AG10803 (cell line): ENCODE measurements at regions not wholly inside any gene's neighbourhood (a gene's known extent, or its start where the extent isn't known, plus 50 kb on each side); places are given as distances from the start of the nearest gene placed in this dataset.

Experiments used
- DNase-seq: peaks from one replicate; pipeline ENCODE4 v3.0.0; 2010; ENCODE audit warnings: low read depth
- H3K4me3 ChIP-seq: 2 replicates; pipeline ENCODE4 v1.5.1; 2011; ENCODE audit warnings: mild to moderate bottlenecking, low read length, control low read depth
- CTCF ChIP-seq: conservative IDR thresholded peaks from 2 replicates; pipeline ENCODE4 v1.5.1; 2011; ENCODE audit warnings: mild to moderate bottlenecking, low read length, control low read depth, inconsistent platforms

- TF ChIP-seq CTCF = no peak
- DNase-seq = no peak
Measured at GRCh38 chr12:77742631-77743030, 88.1 kb upstream of the NAV3 start.

GRCh38 chr12:77741974-77742517 is 88.6 kb upstream of the NAV3 start:
- DNase-seq = no peak
- H3K4me3 ChIP-seq = no peak overlapping the region
- TF ChIP-seq CTCF = no peak

More at GRCh38 chr12:77742631-77743030, 88.1 kb upstream of the NAV3 start:
- H3K4me3 ChIP-seq = no peak overlapping the region

GRCh38 chr12:77736219-77736965 is 94.3 kb upstream of the NAV3 start:
- TF ChIP-seq CTCF = no peak
- DNase-seq = no peak
- no peak overlapping the region for H3K4me3 ChIP-seq

GRCh38 chr12:77734214-77734883 is 96.3 kb upstream of the NAV3 start:
- TF ChIP-seq CTCF = no peak
- DNase-seq = peak; percentile 68

GRCh38 chr12:77728018-77728417 is 102.7 kb upstream of the NAV3 start:
- no peak for DNase-seq
- no peak for TF ChIP-seq CTCF
- H3K4me3 ChIP-seq = no peak overlapping the region

More at GRCh38 chr12:77734214-77734883, 96.3 kb upstream of the NAV3 start:
- 0 out of 2 replicates have a peak overlapping the region, but pooled peaks have one; percentile 1 for H3K4me3 ChIP-seq

GRCh38 chr12:77727442-77728001 is 103.2 kb upstream of the NAV3 start:
- no peak overlapping the region for H3K4me3 ChIP-seq
- no peak for TF ChIP-seq CTCF
- DNase-seq = no peak

GRCh38 chr12:77725611-77726010 is 105.1 kb upstream of the NAV3 start:
- H3K4me3 ChIP-seq = no peak overlapping the region
- TF ChIP-seq CTCF = no peak
- peak; percentile 77 for DNase-seq
